BJ (cell line): ENCODE measurements at regions not wholly inside any gene's neighbourhood (a gene's known extent, or its start where the extent isn't known, plus 50 kb on each side); places are given as distances from the start of the nearest gene placed in this dataset.

Experiments used
- CTCF ChIA-PET: fragments of 350-600 bp; formaldehyde crosslinking; extraction: SDS; loops from one replicate; lab custom pipeline; 2021; ENCODE audit warnings: antibody characterized with exemption, inconsistent platforms; lab: Yijun Ruan, JAX
- POLR2A ChIA-PET: fragments of 300-600 bp; sonication (Branson Sonifier 250); formaldehyde crosslinking; extraction: SDS; loops from one replicate; lab custom pipeline; 2021; ENCODE audit warnings: antibody characterized with exemption; lab: Charles Lee
- DNase-seq: peaks from one replicate; pipeline ENCODE4 v3.0.0-alpha.2; 2011; ENCODE audit warnings: low read depth
- H3K27me3 ChIP-seq: 2 replicates; pipeline ENCODE4 v1.6.0; 2011; ENCODE audit warnings: low read length; ENCODE audit not compliant: control insufficient read depth, insufficient read depth
- H3K36me3 ChIP-seq: 2 replicates; pipeline ENCODE4 v1.5.1; 2011; ENCODE audit warnings: low read length; ENCODE audit not compliant: control insufficient read depth, insufficient read depth
- H3K4me3 ChIP-seq: 2 replicates; pipeline ENCODE4 v1.5.1; 2011; ENCODE audit warnings: low read depth, mild to moderate bottlenecking, control low read depth, low read length
- TF ChIP-seq, protein P1 (sequence below): IDR thresholded peaks from 2 replicates; pipeline ENCODE4 v1.5.1; 2011; ENCODE audit warnings: low read depth, mild to moderate bottlenecking, control low read depth, inconsistent platforms, low read length, moderate library complexity; ENCODE audit not compliant: insufficient read depth

DNA sequence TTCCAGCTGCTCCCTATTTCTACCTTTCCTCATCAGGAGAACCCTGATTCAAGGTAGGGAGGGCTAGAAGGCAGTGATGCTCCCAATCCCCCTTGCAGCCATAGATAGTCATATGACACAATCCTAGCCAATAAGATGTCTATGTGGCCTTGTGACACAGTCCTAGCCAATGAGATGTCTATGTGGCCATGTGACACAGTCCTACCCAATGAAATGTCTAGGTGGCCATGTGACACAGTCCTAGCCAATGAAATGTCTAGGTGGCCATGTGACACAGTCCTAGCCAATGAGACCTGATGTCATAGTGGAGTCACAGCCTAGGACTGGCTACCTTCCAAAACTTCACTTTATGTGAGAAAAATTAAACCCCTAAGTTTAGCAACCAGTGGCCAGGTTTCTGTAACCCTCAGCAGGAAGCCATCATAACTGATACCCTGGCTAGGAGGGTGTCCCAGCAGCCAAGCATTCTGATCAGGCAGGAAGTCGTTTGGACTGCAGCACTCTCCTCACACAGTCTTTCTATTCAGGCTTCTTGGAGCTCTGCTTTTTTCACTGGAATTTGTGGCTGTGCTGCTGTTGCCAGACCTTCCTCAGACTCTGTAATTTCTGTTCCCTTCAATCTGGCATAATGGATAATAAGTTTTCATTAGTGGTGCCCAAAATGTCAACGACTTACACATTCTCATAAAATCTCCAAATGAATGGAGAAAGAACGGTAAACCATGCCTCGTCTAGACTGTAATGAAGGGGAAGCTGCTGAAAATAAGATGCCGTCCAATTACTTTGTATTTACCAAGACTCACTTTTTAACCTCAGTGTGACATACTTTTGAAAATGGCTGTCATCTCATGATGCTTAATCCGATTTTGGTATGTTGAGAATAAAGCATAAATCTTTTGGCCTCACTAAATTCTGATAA, 165.0 kb upstream of the NCKAP5 start:
- ChIA-PET CTCF (interaction anchor here (1.3 to 1.4 kb wide), 2 partner anchors 14 to 111 kb away, joined by 3 to 5 read pairs; no protein-coding TSS in a partner anchor), POLR2A (no interaction called here)
- Histone ChIP-seq H3K36me3 (no peaks in the 10 kb centered on the region), H3K27me3 (no peaks in the 10 kb centered on the region), H3K4me3 (no peak overlapping the region)
- TF ChIP-seq, protein P1, sequence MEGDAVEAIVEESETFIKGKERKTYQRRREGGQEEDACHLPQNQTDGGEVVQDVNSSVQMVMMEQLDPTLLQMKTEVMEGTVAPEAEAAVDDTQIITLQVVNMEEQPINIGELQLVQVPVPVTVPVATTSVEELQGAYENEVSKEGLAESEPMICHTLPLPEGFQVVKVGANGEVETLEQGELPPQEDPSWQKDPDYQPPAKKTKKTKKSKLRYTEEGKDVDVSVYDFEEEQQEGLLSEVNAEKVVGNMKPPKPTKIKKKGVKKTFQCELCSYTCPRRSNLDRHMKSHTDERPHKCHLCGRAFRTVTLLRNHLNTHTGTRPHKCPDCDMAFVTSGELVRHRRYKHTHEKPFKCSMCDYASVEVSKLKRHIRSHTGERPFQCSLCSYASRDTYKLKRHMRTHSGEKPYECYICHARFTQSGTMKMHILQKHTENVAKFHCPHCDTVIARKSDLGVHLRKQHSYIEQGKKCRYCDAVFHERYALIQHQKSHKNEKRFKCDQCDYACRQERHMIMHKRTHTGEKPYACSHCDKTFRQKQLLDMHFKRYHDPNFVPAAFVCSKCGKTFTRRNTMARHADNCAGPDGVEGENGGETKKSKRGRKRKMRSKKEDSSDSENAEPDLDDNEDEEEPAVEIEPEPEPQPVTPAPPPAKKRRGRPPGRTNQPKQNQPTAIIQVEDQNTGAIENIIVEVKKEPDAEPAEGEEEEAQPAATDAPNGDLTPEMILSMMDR: no peak
- DNase-seq: no peak

DNA sequence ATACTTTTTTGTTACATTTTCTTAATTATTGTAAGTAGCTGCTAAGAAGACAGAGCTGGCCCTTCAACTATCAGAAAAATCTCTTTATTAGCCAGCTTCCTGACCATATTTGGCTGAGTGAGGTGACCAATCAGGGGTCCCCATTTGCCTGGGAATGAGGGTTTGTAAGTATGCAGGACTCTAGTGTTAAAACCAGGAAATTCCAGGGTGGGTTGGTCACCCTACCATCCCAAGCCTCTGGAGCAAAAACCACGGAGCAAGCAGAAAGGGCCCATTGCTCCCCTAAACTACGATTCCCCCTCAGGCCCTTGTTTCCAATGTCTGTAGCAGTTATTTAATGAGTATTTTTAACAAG, 165.6 kb upstream of the NCKAP5 start:
- Histone ChIP-seq H3K27me3 (no peaks in the 10 kb centered on the region), H3K4me3 (no peak overlapping the region), H3K36me3 (no peaks in the 10 kb centered on the region)
- ChIA-PET POLR2A (no interaction called here), CTCF (interaction anchor here (1.3 kb wide), 1 partner anchor 110 kb away, joined by 5 read pairs; no protein-coding TSS in a partner anchor)
- peak; percentile 63 for DNase-seq
- TF ChIP-seq, protein P1: no peak

DNA sequence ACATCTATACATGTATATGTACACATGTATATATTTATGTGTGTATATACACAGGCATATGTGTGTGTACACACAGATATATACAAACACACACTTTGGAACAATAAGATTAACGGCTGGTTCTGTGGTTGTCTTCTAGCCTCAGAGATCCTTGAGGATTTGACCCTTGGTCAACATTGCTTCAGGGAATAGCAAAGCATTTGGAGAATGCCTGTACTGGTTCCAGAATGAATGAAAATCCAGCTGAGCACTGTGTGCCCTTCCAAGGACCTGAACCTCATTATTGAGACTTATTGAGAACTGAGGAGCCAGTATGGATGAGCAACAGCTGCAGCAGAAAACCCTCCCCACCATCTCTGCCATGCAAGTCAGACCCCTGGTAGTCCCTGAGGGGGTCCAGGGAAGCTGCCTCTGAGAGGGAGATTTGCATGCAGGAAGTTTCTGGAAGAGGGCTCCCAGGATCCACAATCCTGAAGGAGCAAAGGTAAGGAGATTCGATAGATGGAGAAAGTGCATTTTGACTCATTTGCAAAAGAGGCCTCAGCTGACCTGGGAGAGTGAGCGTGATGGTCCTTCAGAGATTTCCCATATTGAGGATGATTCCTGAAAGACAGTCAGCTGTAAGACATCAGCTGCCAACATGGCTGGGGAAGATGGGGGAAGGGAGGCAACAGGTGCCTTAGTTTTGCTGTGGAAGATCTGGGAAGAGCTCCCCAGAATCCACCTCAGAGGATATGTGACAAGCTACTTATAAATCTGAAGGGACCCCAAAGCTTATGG, 166.6 kb upstream of the NCKAP5 start:
- Histone ChIP-seq H3K4me3 (no peak overlapping the region), H3K36me3 (no peaks in the 10 kb centered on the region), H3K27me3 (no peaks in the 10 kb centered on the region)
- POLR2A ChIA-PET: no interaction called here
- TF ChIP-seq, protein P1: no peak
- peak; percentile 33 for DNase-seq
- CTCF ChIA-PET: interaction anchor here (0.7 to 0.8 kb wide), 2 partner anchors 10 to 16 kb away, joined by 3 to 4 read pairs; no protein-coding TSS in a partner anchor

DNA sequence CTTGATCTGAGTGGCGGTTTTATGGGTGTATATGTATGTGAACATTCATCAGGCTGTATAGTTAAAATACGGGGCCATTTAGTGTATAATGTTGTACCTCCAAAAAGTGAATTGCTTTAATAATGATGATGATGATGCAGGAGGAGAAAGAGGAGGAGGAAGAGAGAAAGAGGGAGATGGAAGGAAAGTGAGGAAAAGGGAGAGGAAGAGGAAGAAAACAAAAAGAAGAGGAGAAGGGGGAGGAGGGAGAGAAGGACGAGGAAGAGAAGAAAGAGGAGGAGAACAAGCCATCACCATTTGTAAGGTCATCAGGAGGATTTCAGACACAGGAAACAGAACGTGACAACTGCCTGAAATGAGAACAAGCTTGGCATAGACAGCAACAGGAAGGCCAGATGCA, 168.4 kb upstream of the NCKAP5 start:
- Histone ChIP-seq H3K36me3 (no peaks in the 10 kb centered on the region), H3K4me3 (no peak overlapping the region), H3K27me3 (no peaks in the 10 kb centered on the region)
- TF ChIP-seq, protein P1: no peak
- ChIA-PET POLR2A (no interaction called here), CTCF (interaction anchor here (1.0 kb wide), 1 partner anchor 130 kb away, joined by 3 read pairs; no protein-coding TSS in a partner anchor)
- no peak for DNase-seq
